WTC11 (cell line): ENCODE measurements at regions not wholly inside any gene's neighbourhood (a gene's known extent, or its start where the extent isn't known, plus 50 kb on each side); places are given as distances from the start of the nearest gene placed in this dataset.

Source experiments
- GTF2I ChIP-seq: fragments of 250-450 bp; sonication (Bioruptor Pico); conservative IDR thresholded peaks from 2 replicates; pipeline ENCODE4 v1.4.0; 2021; ENCODE audit warnings: mild to moderate bottlenecking
- ZNF138 ChIP-seq: sonication (generic); formaldehyde crosslinking; conservative IDR thresholded peaks from 2 replicates; pipeline ENCODE4 v1.8.1; 2022; ENCODE audit warnings: mild to moderate bottlenecking, moderate library complexity, missing genetic modification reagents
- TF ChIP-seq, protein P1 (sequence below): sonication (generic); formaldehyde crosslinking; IDR thresholded peaks from 2 replicates; pipeline ENCODE4 v1.8.1; 2023; ENCODE audit warnings: mild to moderate bottlenecking, missing genetic modification reagents, moderate library complexity

- TF ChIP-seq, protein P1, sequence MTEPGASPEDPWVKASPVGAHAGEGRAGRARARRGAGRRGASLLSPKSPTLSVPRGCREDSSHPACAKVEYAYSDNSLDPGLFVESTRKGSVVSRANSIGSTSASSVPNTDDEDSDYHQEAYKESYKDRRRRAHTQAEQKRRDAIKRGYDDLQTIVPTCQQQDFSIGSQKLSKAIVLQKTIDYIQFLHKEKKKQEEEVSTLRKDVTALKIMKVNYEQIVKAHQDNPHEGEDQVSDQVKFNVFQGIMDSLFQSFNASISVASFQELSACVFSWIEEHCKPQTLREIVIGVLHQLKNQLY (CRISPR knock-in tag): no peak
- TF ChIP-seq ZNF138 (CRISPR knock-in tag) (no peak), GTF2I (CRISPR knock-in tag) (no peak)
These were observed 257.0 kb upstream of the CPHXL start for GRCh38 chr16:75983296-75983695.
